ENCODE measurements at regions not wholly inside any gene's neighbourhood (a gene's known extent, or its start where the extent isn't known, plus 50 kb on each side); places are given as distances from the start of the nearest gene placed in this dataset.

- TF ChIP-seq CTCF (IDR thresholded peaks at IDR 0.05; ENCODE audit: borderline replicate concordance, extremely low read depth, low read length, poor library complexity, severe bottlenecking) (no peak), EZH2 (IDR thresholded peaks at IDR 0.05; ENCODE audit: borderline replicate concordance, low read depth, low read length, severe bottlenecking) (no peak)
These were observed 271.1 kb downstream of the CDC5L start for GRCh38 chr6:44658571-44658970.
